ENCODE measurements at regions not wholly inside any gene's neighbourhood (a gene's known extent, or its start where the extent isn't known, plus 50 kb on each side); places are given as distances from the start of the nearest gene placed in this dataset.

DNA sequence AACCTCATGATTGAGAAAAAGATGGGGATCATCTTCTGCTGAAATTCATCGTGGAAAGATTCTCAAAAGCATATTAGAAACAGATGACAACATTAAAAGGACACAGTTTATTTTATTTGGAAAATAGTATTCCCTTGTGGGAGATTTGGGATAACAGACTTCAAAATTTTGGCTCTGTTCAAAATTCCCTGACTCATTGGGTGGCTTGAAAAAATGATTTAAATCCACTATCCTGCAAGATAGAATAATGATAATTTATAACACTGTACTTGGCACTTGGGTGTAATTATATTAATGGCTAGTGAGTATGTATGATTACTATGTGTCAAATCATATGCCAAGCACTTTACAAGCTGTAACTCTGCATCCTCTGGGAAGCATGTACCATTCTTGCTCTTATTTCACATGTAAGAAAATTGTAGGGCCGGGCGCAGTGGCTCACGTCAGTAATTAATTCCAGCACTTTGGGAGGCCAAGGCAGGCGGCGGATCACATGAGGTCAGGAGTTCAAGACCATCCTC lies 128.8 kb downstream of the LMNTD1 start:
- no peaks in the 10 kb centered on the region for H3K9me3 ChIP-seq (ENCODE audit: control insufficient read depth, low read length)
- peaks cover 15% of the 10 kb centered on the region for H3K4me1 ChIP-seq (ENCODE audit: control insufficient read depth, insufficient read depth, low read length)
- H3K27me3 ChIP-seq (replicated peaks; ENCODE audit: control insufficient read depth, insufficient read depth, low read length), result no peaks in the 10 kb centered on the region
- no peaks in the 10 kb centered on the region for H3K36me3 ChIP-seq (ENCODE audit: control insufficient read depth, insufficient read depth, low read length, severe bottlenecking)
- no peak overlapping the region for H3K9ac ChIP-seq (ENCODE audit: low read length)
- DNase-seq (ENCODE audit: low read depth), result peak; percentile 25
- no peak overlapping the region for H3K4me3 ChIP-seq (ENCODE audit: low read length)

DNA sequence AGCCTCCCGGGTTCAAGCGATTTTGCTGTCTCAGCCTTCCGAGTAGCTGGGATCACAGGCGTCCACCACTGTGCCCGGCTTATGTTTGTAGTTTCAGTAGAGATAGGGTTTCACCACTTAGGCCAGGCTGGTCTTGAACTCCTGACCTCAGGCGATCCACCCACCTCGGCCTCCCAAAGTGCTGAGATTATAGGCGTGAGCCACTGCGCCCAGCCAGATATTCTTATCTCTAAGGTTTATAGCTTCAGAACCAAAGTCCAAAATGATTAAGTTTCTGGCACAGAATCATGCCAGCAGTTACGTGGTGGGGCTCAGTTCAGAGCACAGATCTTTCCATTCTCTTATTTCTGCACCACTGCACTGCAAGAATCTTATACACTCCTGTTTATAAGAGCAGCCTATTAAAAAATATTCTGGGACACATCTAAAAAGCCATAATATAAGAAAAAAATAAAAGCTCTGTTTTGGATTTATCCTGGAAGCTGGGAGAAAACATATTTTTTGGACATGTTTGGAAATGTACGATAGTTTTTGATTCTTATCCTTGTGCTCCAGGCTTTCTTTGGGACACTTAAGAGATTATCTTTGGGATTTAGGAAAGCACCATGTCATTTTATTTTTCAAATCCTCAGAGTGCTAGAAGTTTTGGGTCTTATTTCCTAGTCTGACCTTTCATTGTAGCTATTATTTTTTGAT lies 129.6 kb downstream of the LMNTD1 start:
- Histone ChIP-seq H3K36me3 (ENCODE audit: control insufficient read depth, insufficient read depth, low read length, severe bottlenecking) (no peaks in the 10 kb centered on the region), H3K9ac (ENCODE audit: low read length) (peak overlapping the region; percentile 29), H3K9me3 (ENCODE audit: control insufficient read depth, low read length) (no peaks in the 10 kb centered on the region), H3K4me1 (ENCODE audit: control insufficient read depth, insufficient read depth, low read length) (peaks cover 15% of the 10 kb centered on the region), H3K4me3 (ENCODE audit: low read length) (no peak overlapping the region), H3K27me3 (replicated peaks; ENCODE audit: control insufficient read depth, insufficient read depth, low read length) (no peaks in the 10 kb centered on the region)
- no peak for DNase-seq (ENCODE audit: low read depth)

DNA sequence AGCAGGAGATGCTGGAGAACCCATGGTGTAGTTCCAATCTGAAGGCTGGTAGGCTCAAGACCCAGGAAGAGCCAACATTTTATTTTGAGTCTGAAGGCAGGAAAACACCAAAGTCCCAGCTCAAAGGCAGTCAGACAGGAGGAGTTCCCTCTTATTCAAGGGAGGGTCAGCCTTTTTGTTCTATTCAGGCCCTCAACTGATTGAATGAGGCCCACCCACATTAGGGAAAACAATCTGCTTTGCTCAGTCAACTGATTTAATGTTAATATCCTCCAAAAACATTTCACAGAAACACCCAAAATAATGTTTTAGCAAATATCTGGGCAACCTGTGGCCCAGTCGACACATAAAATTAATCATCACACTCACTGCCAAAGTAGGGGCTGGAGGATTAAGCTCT lies 130.8 kb downstream of the LMNTD1 start:
- no peaks in the 10 kb centered on the region for H3K27me3 ChIP-seq (replicated peaks; ENCODE audit: control insufficient read depth, insufficient read depth, low read length)
- peaks cover 15% of the 10 kb centered on the region for H3K4me1 ChIP-seq (ENCODE audit: control insufficient read depth, insufficient read depth, low read length)
- H3K9me3 ChIP-seq (ENCODE audit: control insufficient read depth, low read length), result no peaks in the 10 kb centered on the region
- no peak overlapping the region for H3K9ac ChIP-seq (ENCODE audit: low read length)
- no peak overlapping the region for H3K4me3 ChIP-seq (ENCODE audit: low read length)
- H3K36me3 ChIP-seq (ENCODE audit: control insufficient read depth, insufficient read depth, low read length, severe bottlenecking), result no peaks in the 10 kb centered on the region
- DNase-seq (ENCODE audit: low read depth), result no peak

DNA sequence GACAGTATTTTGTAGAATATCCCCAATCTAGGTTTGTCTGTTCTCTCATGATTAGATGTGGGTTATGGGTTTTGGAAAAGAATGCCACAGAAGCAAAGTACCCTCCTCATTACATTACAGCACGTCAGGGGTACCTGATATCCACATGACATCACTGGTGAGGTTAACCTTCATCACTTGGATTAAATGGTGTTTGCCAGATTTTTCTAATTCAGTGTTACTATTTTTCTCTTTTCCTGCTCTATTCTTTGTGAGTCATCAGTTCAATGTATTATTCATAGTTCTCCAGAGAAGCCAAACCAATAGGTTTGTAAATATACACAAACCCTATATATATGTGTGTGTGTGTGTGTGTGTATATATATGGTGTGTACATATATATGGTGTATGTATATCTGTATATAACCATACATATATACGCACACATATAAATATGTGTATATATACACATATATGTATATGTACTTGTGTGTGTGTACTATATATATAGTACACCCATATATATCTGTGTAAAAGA lies 131.4 kb downstream of the LMNTD1 start:
- no peak for DNase-seq (ENCODE audit: low read depth)
- H3K36me3 ChIP-seq (ENCODE audit: control insufficient read depth, insufficient read depth, low read length, severe bottlenecking), result no peaks in the 10 kb centered on the region
- no peak overlapping the region for H3K9ac ChIP-seq (ENCODE audit: low read length)
- peaks cover 15% of the 10 kb centered on the region for H3K4me1 ChIP-seq (ENCODE audit: control insufficient read depth, insufficient read depth, low read length)
- H3K4me3 ChIP-seq (ENCODE audit: low read length), result no peak overlapping the region
- no peaks in the 10 kb centered on the region for H3K9me3 ChIP-seq (ENCODE audit: control insufficient read depth, low read length)
- H3K27me3 ChIP-seq (replicated peaks; ENCODE audit: control insufficient read depth, insufficient read depth, low read length), result no peaks in the 10 kb centered on the region

DNA sequence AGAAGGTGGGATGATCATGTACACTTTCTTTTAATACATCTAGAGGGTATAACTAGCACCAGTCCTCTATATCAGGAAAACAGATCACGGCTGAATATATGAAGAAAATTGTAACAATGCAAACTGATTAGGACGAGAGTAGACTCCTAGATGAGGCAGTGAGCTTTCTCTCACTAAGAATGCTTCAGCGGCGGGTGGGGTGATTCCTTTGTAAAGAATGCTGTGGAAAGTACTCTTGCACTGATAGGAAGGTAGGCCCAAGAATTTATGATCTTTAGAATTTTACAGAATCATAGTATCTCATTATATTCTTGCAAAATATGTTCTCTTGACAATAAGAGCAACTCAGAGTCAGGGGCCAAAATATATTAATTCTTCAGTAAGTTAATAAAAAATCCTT lies 133.0 kb downstream of the LMNTD1 start:
- no peaks in the 10 kb centered on the region for H3K36me3 ChIP-seq (ENCODE audit: control insufficient read depth, insufficient read depth, low read length, severe bottlenecking)
- no peak overlapping the region for H3K4me3 ChIP-seq (ENCODE audit: low read length)
- no peak for DNase-seq (ENCODE audit: low read depth)
- no peaks in the 10 kb centered on the region for H3K27me3 ChIP-seq (replicated peaks; ENCODE audit: control insufficient read depth, insufficient read depth, low read length)
- no peak overlapping the region for H3K9ac ChIP-seq (ENCODE audit: low read length)
- peaks cover 15% of the 10 kb centered on the region for H3K4me1 ChIP-seq (ENCODE audit: control insufficient read depth, insufficient read depth, low read length)
- no peaks in the 10 kb centered on the region for H3K9me3 ChIP-seq (ENCODE audit: control insufficient read depth, low read length)

DNA sequence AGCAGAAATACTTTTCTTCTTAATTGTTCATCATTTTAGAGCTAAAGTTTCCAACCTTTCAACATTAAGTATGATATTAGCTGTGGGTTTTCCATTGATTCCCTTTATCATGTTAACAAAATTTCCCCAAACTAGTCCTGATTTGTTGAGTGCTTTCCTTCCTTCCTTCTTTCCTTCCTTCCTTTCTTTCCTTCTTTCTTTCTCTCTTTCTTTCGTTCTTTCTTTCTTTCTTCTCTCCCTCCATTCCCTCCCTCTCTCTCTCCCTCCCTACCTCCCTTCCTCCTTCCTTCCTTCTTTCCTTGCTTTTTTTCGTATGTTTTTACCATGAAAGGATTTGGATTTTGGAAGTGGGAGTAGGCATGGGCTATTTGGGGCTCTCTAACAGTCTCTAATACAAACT lies 133.5 kb downstream of the LMNTD1 start:
- no peak overlapping the region for H3K4me3 ChIP-seq (ENCODE audit: low read length)
- H3K27me3 ChIP-seq (replicated peaks; ENCODE audit: control insufficient read depth, insufficient read depth, low read length), result no peaks in the 10 kb centered on the region
- peaks cover 15% of the 10 kb centered on the region for H3K4me1 ChIP-seq (ENCODE audit: control insufficient read depth, insufficient read depth, low read length)
- DNase-seq (ENCODE audit: low read depth), result no peak
- H3K9ac ChIP-seq (ENCODE audit: low read length), result no peak overlapping the region
- no peaks in the 10 kb centered on the region for H3K36me3 ChIP-seq (ENCODE audit: control insufficient read depth, insufficient read depth, low read length, severe bottlenecking)
- H3K9me3 ChIP-seq (ENCODE audit: control insufficient read depth, low read length), result no peaks in the 10 kb centered on the region

DNA sequence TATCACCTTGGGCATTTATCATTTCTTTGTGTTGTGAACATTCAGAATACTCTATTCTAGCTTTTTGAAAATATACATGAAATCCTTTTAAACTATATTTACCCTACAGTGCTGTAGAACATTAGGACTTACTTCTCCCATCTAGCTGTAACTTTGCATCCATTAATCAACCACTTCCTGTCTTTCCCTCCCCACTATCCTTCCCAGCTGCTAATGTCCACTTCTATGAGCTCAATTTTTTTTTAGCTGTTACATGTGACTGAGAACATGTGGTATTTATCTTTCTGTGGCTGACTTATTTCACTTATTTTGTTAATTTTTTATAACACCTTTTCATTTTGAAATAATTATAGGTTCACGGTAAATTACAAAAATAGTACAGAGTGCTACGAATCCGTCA lies 136.0 kb downstream of the LMNTD1 start:
- DNase-seq (ENCODE audit: low read depth), result no peak
- Histone ChIP-seq H3K27me3 (replicated peaks; ENCODE audit: control insufficient read depth, insufficient read depth, low read length) (no peaks in the 10 kb centered on the region), H3K4me3 (ENCODE audit: low read length) (no peak overlapping the region), H3K9me3 (ENCODE audit: control insufficient read depth, low read length) (no peaks in the 10 kb centered on the region), H3K9ac (ENCODE audit: low read length) (no peak overlapping the region), H3K4me1 (ENCODE audit: control insufficient read depth, insufficient read depth, low read length) (no peaks in the 10 kb centered on the region), H3K36me3 (ENCODE audit: control insufficient read depth, insufficient read depth, low read length, severe bottlenecking) (no peaks in the 10 kb centered on the region)

DNA sequence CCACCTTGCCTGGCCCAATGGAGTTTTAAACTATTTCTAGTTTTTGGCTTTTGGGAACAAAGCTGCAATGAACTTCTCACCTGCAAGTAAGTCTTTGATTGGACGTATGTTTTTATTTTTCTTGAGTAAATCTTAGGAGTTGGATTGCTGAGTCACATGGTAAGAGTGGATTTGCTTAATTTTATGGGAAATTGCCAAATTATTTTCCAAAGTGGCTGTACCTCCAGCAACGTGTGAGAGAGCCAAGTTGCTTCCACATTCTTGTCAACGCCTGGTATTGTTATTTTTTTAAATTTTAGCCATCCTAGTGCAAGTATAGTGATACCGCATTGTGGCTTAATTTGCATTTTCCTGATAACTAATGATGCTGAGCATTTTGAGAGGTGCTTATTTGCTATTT lies 136.6 kb downstream of the LMNTD1 start:
- H3K9ac ChIP-seq (ENCODE audit: low read length), result no peak overlapping the region
- no peak for DNase-seq (ENCODE audit: low read depth)
- no peaks in the 10 kb centered on the region for H3K36me3 ChIP-seq (ENCODE audit: control insufficient read depth, insufficient read depth, low read length, severe bottlenecking)
- no peak overlapping the region for H3K4me3 ChIP-seq (ENCODE audit: low read length)
- H3K27me3 ChIP-seq (replicated peaks; ENCODE audit: control insufficient read depth, insufficient read depth, low read length), result no peaks in the 10 kb centered on the region
- H3K9me3 ChIP-seq (ENCODE audit: control insufficient read depth, low read length), result no peaks in the 10 kb centered on the region
- H3K4me1 ChIP-seq (ENCODE audit: control insufficient read depth, insufficient read depth, low read length), result no peaks in the 10 kb centered on the region

DNA sequence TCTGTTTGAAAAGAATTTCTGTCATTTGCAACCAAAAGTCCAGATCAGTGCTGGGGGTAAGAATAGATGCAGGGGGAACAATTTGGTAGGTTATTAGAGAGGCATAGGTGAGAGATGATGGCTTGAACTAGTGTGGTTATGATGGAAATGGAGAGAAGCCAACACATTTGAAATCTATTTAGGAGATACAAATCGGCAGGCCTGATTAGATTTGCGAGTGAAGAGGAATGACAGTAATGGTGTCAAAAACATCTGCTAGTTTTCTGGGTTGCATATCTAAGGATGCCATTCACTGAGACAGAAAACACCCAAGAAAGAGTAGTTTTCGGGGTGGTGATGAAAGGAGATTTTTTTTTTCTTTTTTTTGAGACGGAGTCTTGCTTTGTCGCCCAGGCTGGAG lies 138.1 kb downstream of the LMNTD1 start:
- H3K4me3 ChIP-seq (ENCODE audit: low read length), result no peak overlapping the region
- H3K4me1 ChIP-seq (ENCODE audit: control insufficient read depth, insufficient read depth, low read length), result no peaks in the 10 kb centered on the region
- no peaks in the 10 kb centered on the region for H3K36me3 ChIP-seq (ENCODE audit: control insufficient read depth, insufficient read depth, low read length, severe bottlenecking)
- no peak for DNase-seq (ENCODE audit: low read depth)
- H3K9ac ChIP-seq (ENCODE audit: low read length), result no peak overlapping the region
- peaks cover 6% of the 10 kb centered on the region for H3K9me3 ChIP-seq (ENCODE audit: control insufficient read depth, low read length)
- H3K27me3 ChIP-seq (replicated peaks; ENCODE audit: control insufficient read depth, insufficient read depth, low read length), result no peaks in the 10 kb centered on the region

DNA sequence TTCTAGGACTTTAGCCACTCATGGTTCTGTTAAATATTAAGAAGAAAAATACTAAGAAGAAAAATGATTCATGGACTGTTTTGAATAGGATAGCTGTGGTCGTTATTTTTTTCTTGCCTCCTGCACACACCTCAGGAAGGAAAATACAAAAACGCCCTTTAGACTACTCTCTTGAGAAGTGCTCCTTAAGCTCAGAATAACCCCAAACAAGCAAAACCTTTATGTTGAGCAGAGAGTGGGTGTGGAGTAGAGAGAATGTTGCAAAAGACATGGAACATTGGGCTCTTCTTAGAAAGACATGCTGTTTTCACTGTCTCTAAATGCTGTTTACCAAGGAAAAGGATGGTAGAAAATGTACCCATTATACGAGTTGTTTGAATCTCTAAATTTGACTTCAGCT lies 140.3 kb downstream of the LMNTD1 start:
- Histone ChIP-seq H3K4me1 (ENCODE audit: control insufficient read depth, insufficient read depth, low read length) (no peaks in the 10 kb centered on the region), H3K27me3 (replicated peaks; ENCODE audit: control insufficient read depth, insufficient read depth, low read length) (no peaks in the 10 kb centered on the region), H3K4me3 (ENCODE audit: low read length) (no peak overlapping the region), H3K9me3 (ENCODE audit: control insufficient read depth, low read length) (peaks cover 6% of the 10 kb centered on the region), H3K9ac (ENCODE audit: low read length) (no peak overlapping the region), H3K36me3 (ENCODE audit: control insufficient read depth, insufficient read depth, low read length, severe bottlenecking) (no peaks in the 10 kb centered on the region)
- no peak for DNase-seq (ENCODE audit: low read depth)

DNA sequence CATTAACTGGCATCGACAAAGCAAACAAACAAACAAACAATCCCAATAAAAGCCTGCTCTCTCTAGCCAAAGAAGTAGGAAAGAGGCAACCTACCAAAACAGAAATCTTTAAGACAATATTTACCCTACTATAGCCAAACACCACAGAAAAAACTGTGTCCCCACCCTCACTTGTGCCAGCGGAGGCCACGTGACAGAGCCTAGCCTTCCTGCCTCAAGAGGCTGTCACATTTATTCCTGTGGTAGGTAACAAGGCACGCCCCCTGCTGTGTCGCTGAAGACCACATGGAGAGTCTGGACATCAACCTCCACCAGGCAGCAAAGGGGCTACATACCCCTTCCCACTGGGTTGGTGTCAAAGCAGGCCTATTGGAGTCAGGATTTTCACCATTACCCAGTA lies 148.1 kb downstream of the LMNTD1 start:
- no peaks in the 10 kb centered on the region for H3K9me3 ChIP-seq (ENCODE audit: control insufficient read depth, low read length)
- H3K9ac ChIP-seq (ENCODE audit: low read length), result no peak overlapping the region
- no peak for DNase-seq (ENCODE audit: low read depth)
- H3K4me3 ChIP-seq (ENCODE audit: low read length), result no peak overlapping the region
- H3K4me1 ChIP-seq (ENCODE audit: control insufficient read depth, insufficient read depth, low read length), result no peaks in the 10 kb centered on the region
- no peaks in the 10 kb centered on the region for H3K27me3 ChIP-seq (replicated peaks; ENCODE audit: control insufficient read depth, insufficient read depth, low read length)
- no peaks in the 10 kb centered on the region for H3K36me3 ChIP-seq (ENCODE audit: control insufficient read depth, insufficient read depth, low read length, severe bottlenecking)
